ENCODE measurements at regions not wholly inside any gene's neighbourhood (a gene's known extent, or its start where the extent isn't known, plus 50 kb on each side); places are given as distances from the start of the nearest gene placed in this dataset.

- TF ChIP-seq HCFC1 (IDR thresholded peaks at IDR 0.05; ENCODE audit: low read length) = no peak
These were observed 818.8 kb upstream of the SOX11 start (continued) for GRCh38 chr2:4873364-4873763.

GRCh38 chr2:4873876-4874593 lies 818.1 kb upstream of the SOX11 start:
- Histone ChIP-seq H4K20me1 (ENCODE audit: control insufficient read depth, insufficient read depth) (no peaks in the 10 kb centered on the region), H3K4me1 (ENCODE audit: control insufficient read depth, insufficient read depth, low read length) (no peaks in the 10 kb centered on the region), H3K4me2 (ENCODE audit: control insufficient read depth, insufficient read depth) (no peak overlapping the region), H3K36me3 (ENCODE audit: control insufficient read depth in 2 of 2, insufficient read depth in 2 of 2, low read length in 1 of 2) (no peaks in the 10 kb centered on the region), H2AFZ (ENCODE audit: control insufficient read depth, low read depth, low read length) (no peak overlapping the region), H3K9me3 (replicated peaks; ENCODE audit: control insufficient read depth, insufficient read depth, low read length) (no peaks in the 10 kb centered on the region), H3K27ac (ENCODE audit: control insufficient read depth, insufficient read depth) (no peak overlapping the region), H3K4me3 (no peak overlapping the region), H3K27me3 (replicated peaks in 1 of 2; ENCODE audit: control insufficient read depth in 2 of 2, insufficient read depth in 2 of 2, low read length in 1 of 2) (no peaks in the 10 kb centered on the region), H3K9ac (ENCODE audit: control insufficient read depth, insufficient read depth, low read length) (no peak overlapping the region), H3K79me2 (ENCODE audit: control insufficient read depth, insufficient read depth, low read length) (no peaks in the 10 kb centered on the region)
- BruUV-seq (replicated peaks) = no TSS peak
- 24% methylated on average over 3 of the region's 3 CpGs for WGBS (ENCODE audit: insufficient coverage, insufficient replicate concordance, low lambda C conversion rate, missing lambda C conversion rate)
- DNase-seq (ENCODE audit: low read depth, low spot score) (no peak), FAIRE-seq (no peak), ATAC-seq (no peak)
- SMC1A ChIA-PET (ENCODE audit: uncharacterized antibody, unreplicated experiment) = interaction anchor here (0.7 kb wide), 1 partner anchor 274 kb away, joined by 3 read pairs; no protein-coding TSS in a partner anchor
- POLR2A ChIA-PET = no interaction called here
- CTCF ChIA-PET = no interaction called here
- in situ Hi-C loops (cut with MboI) (no loop called here), intact Hi-C loops (cut with micrococcal nuclease; ENCODE audit: unreplicated experiment) (no loop called here)
- RAD21 ChIA-PET (ENCODE audit: unreplicated experiment) = no interaction called here
- TF ChIP-seq JUNB (IDR thresholded peaks at IDR 0.05) (no peak), MEF2A (IDR thresholded peaks at IDR 0.05; ENCODE audit: insufficient read depth, low read depth, low read length) (no peak), ZBED1 (IDR thresholded peaks at IDR 0.05; ENCODE audit: borderline replicate concordance) (no peak), MXI1 (IDR thresholded peaks at IDR 0.05; ENCODE audit: low read depth, low read length) (no peak), E4F1 (IDR thresholded peaks at IDR 0.05; ENCODE audit: borderline replicate concordance, partially characterized antibody) (no peak), CHD2 (IDR thresholded peaks at IDR 0.05; ENCODE audit: borderline replicate concordance, low read depth, low read length) (no peak), ZBTB33 (IDR thresholded peaks at IDR 0.05) (no peak), TAF1 (IDR thresholded peaks at IDR 0.05; ENCODE audit: borderline replicate concordance, low read depth, low read length) (no peak), LARP7 (IDR thresholded peaks at IDR 0.05) (no peak), ZSCAN29 (IDR thresholded peaks at IDR 0.05) (no peak), NRF1 (conservative IDR thresholded peaks at IDR 0.05; ENCODE audit: low read depth, low read length) (no peak), SMC3 (IDR thresholded peaks at IDR 0.05; ENCODE audit: borderline replicate concordance, low read length) (no peak), ETV6 (conservative IDR thresholded peaks at IDR 0.05 in 1 of 2, IDR thresholded peaks at IDR 0.05 in 1 of 2; ENCODE audit: borderline replicate concordance in 1 of 2, low read depth in 1 of 2) (no peak)

Measured in GM12878 (cell line).